Activated CD4-positive, alpha-beta T cell treated with anti-CD3 and anti-CD28 coated beads, Interleukin-2, amount 10 ng/mL, durations not matched to agents 7 days and 5 days (primary cell): ENCODE measurements at regions not wholly inside any gene's neighbourhood (a gene's known extent, or its start where the extent isn't known, plus 50 kb on each side); places are given as distances from the start of the nearest gene placed in this dataset.

ENCODE experiments used
- CTCF ChIA-PET: fragments of 350-600 bp; sonication (Branson Sonifier 250); formaldehyde crosslinking; loops from one replicate; lab custom pipeline; 2021; ENCODE audit warnings: antibody characterized with exemption; lab: Charles Lee
- POLR2A ChIA-PET: fragments of 350-600 bp; sonication (Branson Sonifier 250); formaldehyde crosslinking; loops from one replicate; lab custom pipeline; 2021; ENCODE audit warnings: antibody characterized with exemption; lab: Charles Lee
- DNase-seq: peaks from one replicate; pipeline ENCODE4 v3.0.0-alpha.2; 2020
- H3K27ac Mint-ChIP-seq: one replicate; pipeline ENCODE4 v1.8.0; 2021; ENCODE audit warnings: mild to moderate bottlenecking, moderate library complexity, mixed read lengths
- H3K27me3 Mint-ChIP-seq: one replicate; pipeline ENCODE4 v1.8.0; 2021; ENCODE audit warnings: mixed read lengths
- H3K36me3 Mint-ChIP-seq: one replicate; pipeline ENCODE4 v1.8.0; 2021; ENCODE audit warnings: low read depth, mixed read lengths
- H3K4me1 Mint-ChIP-seq: one replicate; pipeline ENCODE4 v1.8.0; 2021; ENCODE audit warnings: mixed read lengths
- H3K4me3 Mint-ChIP-seq: one replicate; pipeline ENCODE4 v1.8.0; 2021; ENCODE audit warnings: mild to moderate bottlenecking, moderate library complexity, mixed read lengths
- H3K9me3 Mint-ChIP-seq: one replicate; pipeline ENCODE4 v1.8.0; 2021; ENCODE audit warnings: mixed read lengths

DNA sequence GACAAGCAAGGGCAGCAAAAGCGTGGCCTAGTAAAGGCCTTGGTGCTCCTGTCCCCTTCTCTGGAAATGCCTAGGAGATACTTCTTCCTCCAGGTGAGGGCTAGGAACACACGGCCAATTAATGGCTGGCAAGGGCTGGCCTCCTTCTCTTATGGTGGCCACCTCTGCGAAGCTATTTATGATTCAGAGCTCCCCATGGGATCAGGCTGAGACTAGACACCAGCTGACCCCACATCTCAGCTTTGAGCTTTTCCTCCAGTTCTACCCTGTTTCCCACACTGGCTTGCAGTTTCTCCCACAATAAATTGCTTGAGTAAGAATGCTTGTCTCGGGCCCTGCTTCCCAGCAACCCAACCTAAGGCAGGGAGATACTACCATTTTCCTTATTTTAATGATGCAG lies 53.7 kb downstream of the CAMK2N1 start:
- POLR2A ChIA-PET, result no interaction called here
- no peak overlapping the region for H3K4me3 Mint-ChIP-seq

DNA sequence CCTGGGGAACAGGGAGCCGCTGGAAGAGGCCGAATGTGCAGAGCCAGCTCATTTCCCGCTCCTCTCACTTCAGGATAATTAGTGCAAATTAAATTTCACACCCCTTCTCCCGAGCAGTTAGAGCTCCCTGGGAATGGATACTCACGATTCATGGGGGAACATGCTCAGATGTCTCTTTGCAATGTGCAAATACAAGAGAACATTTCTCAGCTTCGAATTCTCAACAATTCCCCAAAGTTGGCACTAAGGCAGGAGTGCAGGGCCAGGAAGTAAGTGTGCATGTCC lies 54.9 kb downstream of the CAMK2N1 start:
- no peak overlapping the region for H3K4me3 Mint-ChIP-seq
- no peaks in the 10 kb centered on the region for H3K36me3 Mint-ChIP-seq
- POLR2A ChIA-PET, result no interaction called here
- DNase-seq, result no peak
- H3K9me3 Mint-ChIP-seq, result no peaks in the 10 kb centered on the region
- H3K27me3 Mint-ChIP-seq, result peaks cover 14% of the 10 kb centered on the region
- no peak overlapping the region for H3K27ac Mint-ChIP-seq
- CTCF ChIA-PET, result interaction anchor here (1.5 kb wide), 2 partner anchors 31 to 101 kb away, joined by 3 read pairs; no protein-coding TSS in a partner anchor
- peaks cover 7% of the 10 kb centered on the region for H3K4me1 Mint-ChIP-seq

More for the DNA sequence above, 53.7 kb downstream of the CAMK2N1 start:
- CTCF ChIA-PET, result no interaction called here
- Mint-ChIP-seq H3K36me3 (no peaks in the 10 kb centered on the region), H3K9me3 (no peaks in the 10 kb centered on the region), H3K4me1 (no peaks in the 10 kb centered on the region), H3K27me3 (peaks cover 14% of the 10 kb centered on the region), H3K27ac (no peak overlapping the region)
- no peak for DNase-seq

DNA sequence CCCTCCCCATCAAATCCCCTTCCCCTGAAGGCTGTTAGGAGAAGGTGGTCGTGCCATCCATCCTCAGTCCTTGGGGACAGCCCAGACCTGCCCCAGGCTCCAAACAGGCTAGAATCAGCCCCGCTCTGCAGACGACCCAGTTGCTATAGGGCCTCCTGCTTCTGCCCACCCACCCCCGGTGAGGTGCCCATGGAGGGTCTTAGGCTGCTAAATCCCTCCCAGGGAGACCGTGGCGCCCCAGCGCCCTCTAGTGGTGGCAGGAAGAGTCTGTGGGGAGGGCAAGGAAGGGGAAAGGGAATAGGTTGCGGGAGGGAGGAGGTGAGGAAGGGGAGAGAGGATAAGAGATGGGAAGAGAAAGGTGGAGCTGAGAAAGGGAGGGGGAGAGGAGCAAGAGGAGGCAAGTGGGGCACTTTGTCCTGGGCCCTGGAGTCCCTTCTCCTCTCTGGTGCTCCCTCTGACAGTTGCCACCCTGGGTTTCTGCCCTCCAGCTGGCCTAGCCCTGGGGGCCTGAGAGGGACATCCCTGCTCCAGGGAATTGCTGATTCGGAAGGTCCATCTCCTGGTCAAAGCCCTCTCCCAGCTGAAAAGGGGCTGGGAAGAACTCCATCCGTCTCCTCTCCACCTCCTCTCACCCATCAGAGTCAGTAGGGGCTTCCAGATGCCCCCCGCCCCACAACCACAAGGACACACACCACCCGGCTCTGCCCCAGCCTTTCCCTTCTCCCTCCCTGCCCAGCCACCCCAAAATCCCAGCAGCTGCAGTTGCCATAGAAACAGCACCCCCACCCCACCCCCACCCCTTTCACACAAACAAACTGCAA lies 55.4 kb downstream of the CAMK2N1 start:
- peaks cover 18% of the 10 kb centered on the region for H3K27me3 Mint-ChIP-seq
- peak; percentile 34 for DNase-seq
- H3K4me1 Mint-ChIP-seq, result peaks cover 8% of the 10 kb centered on the region
- peaks cover under 1% of the 10 kb centered on the region for H3K9me3 Mint-ChIP-seq
- CTCF ChIA-PET, result interaction anchor here (0.6 to 1.5 kb wide), 3 partner anchors 31 to 1711 kb away, joined by 3 read pairs; no protein-coding TSS in a partner anchor
- H3K4me3 Mint-ChIP-seq, result no peak overlapping the region
- H3K27ac Mint-ChIP-seq, result no peak overlapping the region
- no peaks in the 10 kb centered on the region for H3K36me3 Mint-ChIP-seq
- POLR2A ChIA-PET, result no interaction called here

DNA sequence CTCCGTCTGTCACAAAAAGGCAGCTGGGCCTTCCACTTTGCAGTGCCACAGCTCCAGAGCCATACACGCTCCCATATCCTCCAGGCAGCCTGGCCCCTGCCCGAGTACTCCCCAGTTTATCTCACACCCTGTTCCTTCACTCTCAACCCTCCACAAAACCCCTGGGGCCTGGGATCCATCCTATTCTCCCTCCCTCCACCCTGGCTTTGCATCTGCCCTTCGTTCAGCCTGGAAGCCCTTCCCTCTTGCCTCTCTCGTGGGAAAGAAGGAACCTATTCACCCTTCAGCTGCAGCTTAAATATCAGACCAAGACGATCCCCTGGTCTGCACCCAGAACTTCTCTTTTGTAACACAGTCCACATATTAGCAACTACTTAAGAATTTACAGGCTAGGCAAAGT lies 56.7 kb downstream of the CAMK2N1 start:
- Mint-ChIP-seq H3K4me3 (no peak overlapping the region), H3K27me3 (peaks cover 22% of the 10 kb centered on the region), H3K4me1 (peaks cover 8% of the 10 kb centered on the region), H3K9me3 (peaks cover 4% of the 10 kb centered on the region), H3K36me3 (no peaks in the 10 kb centered on the region), H3K27ac (no peak overlapping the region)
- ChIA-PET POLR2A (no interaction called here), CTCF (interaction anchor here (1.0 to 1.6 kb wide), 2 partner anchors 46 to 216 kb away, joined by 4 read pairs; no protein-coding TSS in a partner anchor)
- no peak for DNase-seq

DNA sequence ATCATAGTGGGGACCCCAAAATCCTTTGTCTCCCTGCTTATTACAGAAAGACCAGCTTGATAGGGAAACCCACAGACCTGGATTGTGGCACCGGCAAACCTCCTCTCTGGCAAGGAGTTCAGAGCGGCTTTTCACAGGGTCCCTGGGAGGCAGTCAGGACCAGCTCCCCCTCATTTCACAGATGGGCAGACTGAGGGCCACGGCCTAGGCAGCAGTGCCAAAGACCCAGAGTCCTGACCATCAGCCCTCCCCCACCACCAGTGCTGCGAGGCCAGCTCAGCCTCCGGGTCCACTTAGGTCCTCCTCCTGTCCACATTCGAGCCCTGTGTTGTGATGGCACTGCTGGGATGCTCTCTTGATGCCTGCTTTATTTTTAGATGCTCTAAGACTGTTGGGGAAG lies 57.2 kb downstream of the CAMK2N1 start:
- no peak for DNase-seq

DNA sequence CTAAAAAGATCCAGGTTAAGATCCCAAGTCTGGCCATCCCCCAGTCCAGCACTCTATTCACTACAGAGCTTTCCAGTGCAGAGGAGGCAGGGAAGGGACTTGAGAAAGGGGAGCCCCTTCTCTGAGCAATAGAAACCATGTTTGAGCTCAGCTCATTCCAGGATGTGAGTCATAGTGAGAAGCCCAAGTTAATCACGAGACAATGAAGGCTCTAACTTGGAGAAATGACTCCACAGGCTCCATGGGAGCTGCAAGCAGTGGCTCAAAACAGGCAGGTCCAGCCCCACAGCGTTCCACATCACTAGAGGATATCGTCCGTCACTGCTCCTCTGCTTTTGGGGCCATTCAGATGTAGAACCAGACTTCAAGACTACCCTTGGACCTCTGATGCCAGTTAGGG lies 59.1 kb downstream of the CAMK2N1 start:
- Mint-ChIP-seq H3K27ac (no peak overlapping the region), H3K9me3 (peaks cover 16% of the 10 kb centered on the region), H3K27me3 (peaks cover 26% of the 10 kb centered on the region), H3K36me3 (no peaks in the 10 kb centered on the region), H3K4me1 (peaks cover 8% of the 10 kb centered on the region), H3K4me3 (no peak overlapping the region)
- DNase-seq, result no peak
- CTCF ChIA-PET, result interaction anchor here (0.5 to 1.5 kb wide), 2 partner anchors 15 to 123 kb away, joined by 3 to 4 read pairs; no protein-coding TSS in a partner anchor
- POLR2A ChIA-PET, result no interaction called here

More for the DNA sequence above, 57.2 kb downstream of the CAMK2N1 start:
- peaks cover 8% of the 10 kb centered on the region for H3K4me1 Mint-ChIP-seq
- peaks cover 21% of the 10 kb centered on the region for H3K27me3 Mint-ChIP-seq
- POLR2A ChIA-PET, result no interaction called here
- H3K4me3 Mint-ChIP-seq, result no peak overlapping the region
- no peaks in the 10 kb centered on the region for H3K36me3 Mint-ChIP-seq
- no peak overlapping the region for H3K27ac Mint-ChIP-seq
- H3K9me3 Mint-ChIP-seq, result peaks cover 5% of the 10 kb centered on the region
- CTCF ChIA-PET, result interaction anchor here (0.5 to 1.6 kb wide), 3 partner anchors 46 to 216 kb away, joined by 3 to 4 read pairs (median 4); no protein-coding TSS in a partner anchor

DNA sequence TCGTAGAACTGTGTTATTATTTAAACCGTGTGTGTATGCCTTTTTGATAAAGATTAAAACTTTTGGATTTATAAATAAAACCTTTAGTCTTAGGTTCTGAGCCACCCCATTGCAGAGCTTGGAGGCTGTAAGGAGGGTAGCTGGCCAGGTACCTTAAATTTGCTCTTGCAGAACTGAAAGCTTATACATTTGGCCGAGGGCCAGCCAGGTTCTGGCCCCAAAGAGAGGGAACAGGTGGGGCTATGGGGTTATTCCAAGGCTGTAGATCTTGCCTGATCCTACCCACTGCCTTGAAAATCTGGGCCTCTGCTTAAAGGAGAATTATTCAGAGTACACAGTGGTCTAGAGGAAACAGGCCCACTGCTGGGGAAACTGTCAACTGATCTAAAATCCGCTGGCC lies 59.6 kb downstream of the CAMK2N1 start:
- DNase-seq, result no peak
- no peak overlapping the region for H3K27ac Mint-ChIP-seq

DNA sequence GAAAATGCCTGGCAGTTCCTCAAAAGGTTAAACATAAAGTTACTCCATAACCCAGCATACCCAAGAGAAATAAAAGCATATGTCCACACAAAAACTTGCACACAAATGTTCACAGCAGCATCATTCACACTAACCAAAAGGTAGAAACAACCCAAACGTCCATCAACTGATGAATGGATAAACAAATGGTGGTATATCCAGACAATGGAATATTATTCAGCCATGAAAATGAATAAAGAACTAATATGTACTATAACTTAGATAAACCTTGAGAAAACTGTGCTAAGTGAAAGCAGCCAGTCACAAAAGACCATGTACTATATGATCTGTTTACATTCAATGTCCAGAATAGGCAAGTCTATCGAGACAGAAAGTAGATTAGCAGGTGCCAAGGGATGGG lies 60.4 kb downstream of the CAMK2N1 start:
- DNase-seq, result no peak
- peaks cover 16% of the 10 kb centered on the region for H3K9me3 Mint-ChIP-seq
- peaks cover 8% of the 10 kb centered on the region for H3K4me1 Mint-ChIP-seq
- ChIA-PET POLR2A (no interaction called here), CTCF (no interaction called here)
- H3K4me3 Mint-ChIP-seq, result no peak overlapping the region
- H3K36me3 Mint-ChIP-seq, result no peaks in the 10 kb centered on the region
- peaks cover 37% of the 10 kb centered on the region for H3K27me3 Mint-ChIP-seq
- no peak overlapping the region for H3K27ac Mint-ChIP-seq

More for the DNA sequence above, 59.6 kb downstream of the CAMK2N1 start:
- Mint-ChIP-seq H3K36me3 (no peaks in the 10 kb centered on the region), H3K4me1 (peaks cover 8% of the 10 kb centered on the region), H3K9me3 (peaks cover 16% of the 10 kb centered on the region), H3K27me3 (peaks cover 32% of the 10 kb centered on the region), H3K4me3 (no peak overlapping the region)
- ChIA-PET CTCF (interaction anchor here (1.5 kb wide), 1 partner anchor 15 kb away, joined by 4 read pairs; no protein-coding TSS in a partner anchor), POLR2A (no interaction called here)

DNA sequence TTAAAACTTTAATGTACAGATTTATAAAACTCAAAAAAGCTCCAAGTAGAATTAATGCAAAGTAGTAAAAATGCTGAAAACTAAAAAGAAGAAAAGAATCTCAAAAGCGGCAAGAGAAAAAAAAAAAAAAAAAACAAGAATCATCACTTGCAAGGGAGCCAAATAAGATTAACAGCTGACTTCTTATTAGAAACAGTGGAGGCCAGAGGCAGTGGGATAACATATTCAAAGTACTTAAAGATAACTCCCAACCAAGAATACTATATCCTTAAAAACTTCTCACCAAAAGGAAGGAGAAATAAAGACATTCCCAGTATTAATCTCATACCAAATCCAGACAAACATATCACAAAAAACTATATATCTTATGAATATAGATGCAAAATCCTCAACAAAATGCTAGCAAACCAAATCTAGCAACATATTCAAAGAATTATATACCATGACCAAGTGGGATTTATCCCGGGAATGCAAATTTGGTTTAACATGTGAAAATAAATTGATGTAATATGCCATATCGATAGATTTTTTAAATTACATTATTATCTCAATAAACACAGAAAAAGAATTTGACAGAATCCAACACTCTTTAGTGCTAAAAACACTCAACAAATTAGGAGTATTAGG lies 62.7 kb downstream of the CAMK2N1 start:
- CTCF ChIA-PET, result no interaction called here
- no peak overlapping the region for H3K27ac Mint-ChIP-seq
- H3K4me3 Mint-ChIP-seq, result no peak overlapping the region
- DNase-seq, result no peak
- H3K4me1 Mint-ChIP-seq, result peaks cover 8% of the 10 kb centered on the region
- H3K27me3 Mint-ChIP-seq, result peaks cover 39% of the 10 kb centered on the region
- peaks cover 16% of the 10 kb centered on the region for H3K9me3 Mint-ChIP-seq
- POLR2A ChIA-PET, result interaction anchor here (0.6 kb wide), 1 partner anchor 524 kb away, joined by 3 read pairs; no protein-coding TSS in a partner anchor
- H3K36me3 Mint-ChIP-seq, result no peaks in the 10 kb centered on the region

DNA sequence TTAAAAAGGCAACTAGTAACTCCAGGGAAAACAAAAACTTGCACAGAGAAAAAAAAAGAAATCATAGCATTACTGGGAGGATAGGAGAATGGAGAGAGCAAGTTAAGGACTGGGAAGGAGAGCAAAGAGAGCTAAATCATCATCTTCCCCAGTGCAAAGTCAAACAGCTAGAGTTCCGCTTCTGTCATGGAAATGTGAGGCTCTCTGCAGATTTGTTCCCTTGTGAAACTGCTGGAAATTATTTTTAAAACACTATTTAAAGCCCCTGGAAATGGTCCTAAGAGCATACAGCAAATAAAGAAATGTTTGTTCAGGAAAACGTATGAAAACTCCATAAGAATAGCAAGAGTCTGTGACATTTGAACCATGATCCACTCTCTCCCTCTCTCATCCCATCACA lies 64.6 kb downstream of the CAMK2N1 start:
- no peaks in the 10 kb centered on the region for H3K36me3 Mint-ChIP-seq
- ChIA-PET CTCF (no interaction called here), POLR2A (no interaction called here)
- H3K4me1 Mint-ChIP-seq, result peaks cover 1% of the 10 kb centered on the region
- DNase-seq, result no peak
- H3K27ac Mint-ChIP-seq, result no peak overlapping the region
- peaks cover 16% of the 10 kb centered on the region for H3K9me3 Mint-ChIP-seq
- H3K27me3 Mint-ChIP-seq, result peaks cover 39% of the 10 kb centered on the region
- H3K4me3 Mint-ChIP-seq, result no peak overlapping the region

DNA sequence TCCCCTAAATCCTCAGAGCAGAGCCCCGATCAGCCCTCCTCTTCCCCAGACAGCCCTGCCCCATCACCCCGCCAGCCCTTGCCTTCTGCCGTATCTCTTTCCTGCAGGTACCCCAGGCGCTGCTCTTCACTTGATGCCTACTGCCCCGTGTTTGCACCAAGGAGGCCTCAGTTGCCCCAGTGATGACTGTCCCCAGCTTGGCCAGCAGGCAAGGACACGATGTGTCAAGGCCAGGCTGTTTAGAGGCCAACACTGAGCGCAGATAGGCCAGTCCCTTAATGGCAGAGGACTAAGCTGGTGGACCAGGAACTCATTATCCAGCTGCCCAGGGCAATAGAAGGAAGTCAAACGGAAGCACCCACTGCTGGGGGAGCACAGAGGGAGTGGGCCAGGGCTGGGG lies 68.4 kb downstream of the CAMK2N1 start:
- peaks cover 3% of the 10 kb centered on the region for H3K4me1 Mint-ChIP-seq
- no peak for DNase-seq
- H3K4me3 Mint-ChIP-seq, result no peak overlapping the region
- POLR2A ChIA-PET, result no interaction called here
- H3K36me3 Mint-ChIP-seq, result no peaks in the 10 kb centered on the region
- peaks cover 29% of the 10 kb centered on the region for H3K27me3 Mint-ChIP-seq
- CTCF ChIA-PET, result no interaction called here
- H3K9me3 Mint-ChIP-seq, result peaks cover 2% of the 10 kb centered on the region
- H3K27ac Mint-ChIP-seq, result no peak overlapping the region

DNA sequence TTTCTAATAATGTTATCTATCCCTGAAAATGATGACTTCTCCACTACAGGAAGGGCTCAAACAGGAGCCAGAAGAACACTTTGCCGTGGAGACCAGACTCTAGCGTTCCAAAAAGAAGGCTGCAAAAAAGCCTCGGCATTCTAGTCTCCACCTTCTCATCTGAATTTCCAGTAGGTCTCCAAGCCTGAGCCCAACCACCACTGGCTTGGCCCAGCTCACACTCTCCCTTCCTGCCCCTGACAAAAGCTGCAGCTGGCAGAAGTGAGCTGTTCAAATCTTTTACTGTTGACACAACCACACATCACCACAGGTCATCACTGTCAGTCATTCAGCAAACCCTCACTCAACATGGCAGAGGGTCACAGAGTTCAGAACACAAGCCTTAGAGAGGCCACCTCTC lies 69.3 kb downstream of the CAMK2N1 start:
- Mint-ChIP-seq H3K4me3 (no peak overlapping the region), H3K4me1 (peaks cover 3% of the 10 kb centered on the region), H3K27ac (no peak overlapping the region), H3K9me3 (no peaks in the 10 kb centered on the region), H3K36me3 (no peaks in the 10 kb centered on the region), H3K27me3 (peaks cover 22% of the 10 kb centered on the region)
- ChIA-PET CTCF (no interaction called here), POLR2A (no interaction called here)
- DNase-seq, result no peak

DNA sequence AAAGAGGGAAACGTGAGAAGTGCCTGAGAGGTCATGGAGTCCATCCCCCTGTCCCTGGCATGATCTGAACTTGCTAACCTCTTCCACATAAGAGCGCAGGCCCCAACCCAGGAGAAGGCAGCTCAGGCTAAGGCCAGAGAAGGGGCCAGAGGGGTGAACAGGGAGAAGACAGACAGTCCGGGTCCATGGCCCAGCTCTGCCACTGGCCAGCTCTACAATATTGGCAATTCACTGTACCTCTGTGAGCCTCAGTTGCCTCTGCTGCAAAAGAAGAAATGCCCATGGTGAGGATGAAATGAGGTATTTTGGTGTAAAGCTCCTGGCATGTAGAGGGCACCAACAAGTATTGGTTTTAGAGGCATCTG lies 72.3 kb downstream of the CAMK2N1 start:
- ChIA-PET CTCF (no interaction called here), POLR2A (no interaction called here)
- DNase-seq, result no peak
- no peak overlapping the region for H3K4me3 Mint-ChIP-seq
- peaks cover 3% of the 10 kb centered on the region for H3K27me3 Mint-ChIP-seq
- no peaks in the 10 kb centered on the region for H3K9me3 Mint-ChIP-seq
- peaks cover 3% of the 10 kb centered on the region for H3K4me1 Mint-ChIP-seq
- no peaks in the 10 kb centered on the region for H3K36me3 Mint-ChIP-seq
- H3K27ac Mint-ChIP-seq, result no peak overlapping the region
